Neural cell (in vitro differentiated cells): ENCODE measurements at regions not wholly inside any gene's neighbourhood (a gene's known extent, or its start where the extent isn't known, plus 50 kb on each side); places are given as distances from the start of the nearest gene placed in this dataset.

ENCODE experiments used
- H2AFZ ChIP-seq: fragments of 200-600, 300-800 bp; sonication (generic), shearing (Covaris generic); 2 replicates; pipeline ENCODE4 v1.6.0; 2014; ENCODE audit warnings: low read depth, mild to moderate bottlenecking, antibody characterized with exemption, low read length, moderate library complexity
- H3F3A ChIP-seq: fragments of 200-600 bp; shearing (Covaris generic); 2 replicates; pipeline ENCODE4 v1.6.1; 2016; ENCODE audit warnings: mild to moderate bottlenecking, moderate library complexity, mixed read lengths, antibody characterized with exemption, low read length; ENCODE audit not compliant: insufficient read depth, poor library complexity, severe bottlenecking
- H3K27ac ChIP-seq: fragments of 200-600, 300-800 bp; sonication (generic), shearing (Covaris generic); 2 replicates; pipeline ENCODE4 v1.5.1; 2014; ENCODE audit warnings: mild to moderate bottlenecking, low read length, moderate library complexity
- H3K27me3 ChIP-seq: fragments of 300-800, 200-600 bp; sonication (generic), shearing (Covaris generic); 2 replicates; pipeline ENCODE4 v1.6.0; 2014; ENCODE audit warnings: mild to moderate bottlenecking, low read depth, low read length, moderate library complexity; ENCODE audit not compliant: insufficient read depth
- H3K36me3 ChIP-seq: fragments of 300-800, 200-600 bp; sonication (generic), shearing (Covaris generic); 2 replicates; pipeline ENCODE4 v1.5.1; 2014; ENCODE audit warnings: mild to moderate bottlenecking, antibody characterized with exemption, low read length, moderate library complexity; ENCODE audit not compliant: insufficient read depth
- H3K4me2 ChIP-seq: fragments of 300-800, 200-600 bp; sonication (generic), shearing (Covaris generic); 2 replicates; pipeline ENCODE4 v1.6.0; 2014; ENCODE audit warnings: mild to moderate bottlenecking, low read length
- H3K4me3 ChIP-seq: fragments of 300-800, 200-600 bp; sonication (generic), shearing (Covaris generic); 2 replicates; pipeline ENCODE4 v1.5.1; 2014; ENCODE audit warnings: mild to moderate bottlenecking, low read length, moderate library complexity
- H3K79me2 ChIP-seq: fragments of 200-600 bp; shearing (Covaris generic); replicated peaks from 2 replicates; pipeline ENCODE4 v1.6.0; 2014; ENCODE audit warnings: mild to moderate bottlenecking, low read length, moderate library complexity; ENCODE audit not compliant: insufficient read depth
- H3K9ac ChIP-seq: fragments of 300-800, 200-600 bp; sonication (generic), shearing (Covaris generic); 2 replicates; pipeline ENCODE4 v1.6.1; 2016; ENCODE audit warnings: mild to moderate bottlenecking, low read length, mixed read lengths
- H3K9me2 ChIP-seq: fragments of 200-600 bp; shearing (Covaris generic); 2 replicates; pipeline ENCODE4 v1.6.1; 2016; ENCODE audit warnings: mild to moderate bottlenecking, low read length, mixed read lengths; ENCODE audit not compliant: insufficient read depth
- H3K9me3 ChIP-seq: fragments of 200-600, 300-800 bp; sonication (generic), shearing (Covaris generic); 2 replicates; pipeline ENCODE4 v1.6.1; 2016; ENCODE audit warnings: mild to moderate bottlenecking, mixed run types, low read length, moderate library complexity, mixed read lengths
- H4K20me1 ChIP-seq: fragments of 200-600 bp; shearing (Covaris generic); 2 replicates; pipeline ENCODE4 v1.6.1; 2016; ENCODE audit warnings: mild to moderate bottlenecking, mixed run types; ENCODE audit not compliant: insufficient read depth
- EP300 ChIP-seq: fragments of 450-650 bp; conservative IDR thresholded peaks from 2 replicates; pipeline ENCODE4 v1.6.1; 2014; ENCODE audit warnings: antibody characterized with exemption, mild to moderate bottlenecking, moderate library complexity; ENCODE audit not compliant: poor library complexity, severe bottlenecking
- EZH2 ChIP-seq: fragments of 200-600, 300-800 bp; shearing (Covaris generic), sonication (generic); IDR thresholded peaks from 2 replicates; pipeline ENCODE4 v1.6.1; 2014; ENCODE audit warnings: antibody characterized with exemption, low read length, borderline replicate concordance, mild to moderate bottlenecking; ENCODE audit not compliant: insufficient read depth, poor library complexity, severe bottlenecking
- MXI1 ChIP-seq: fragments of 450-650 bp; conservative IDR thresholded peaks from 2 replicates; pipeline ENCODE4 v1.6.1; 2014; ENCODE audit warnings: antibody characterized with exemption, mild to moderate bottlenecking; ENCODE audit not compliant: poor library complexity, severe bottlenecking
- POLR2AphosphoS5 ChIP-seq: IDR thresholded peaks from 2 replicates; pipeline ENCODE4 v1.6.1; 2012
- RAD21 ChIP-seq: fragments of 450-650 bp; conservative IDR thresholded peaks from 2 replicates; pipeline ENCODE4 v1.6.1; 2014; ENCODE audit warnings: antibody characterized with exemption, mild to moderate bottlenecking, moderate library complexity
- SMC3 ChIP-seq: fragments of 450-650 bp; conservative IDR thresholded peaks from 2 replicates; pipeline ENCODE4 v1.6.1; 2014; ENCODE audit warnings: antibody characterized with exemption, mild to moderate bottlenecking, moderate library complexity; ENCODE audit not compliant: poor library complexity
- TAF1 ChIP-seq: IDR thresholded peaks from 2 replicates; pipeline ENCODE4 v1.6.1; 2012; ENCODE audit warnings: low read depth
- TF ChIP-seq, protein P1 (sequence below): fragments of 450-650 bp; IDR thresholded peaks from 2 replicates; pipeline ENCODE4 v1.5.1; 2014; ENCODE audit warnings: antibody characterized with exemption, mild to moderate bottlenecking, moderate library complexity; ENCODE audit not compliant: poor library complexity, severe bottlenecking
- TF ChIP-seq, protein P2 (sequence below): IDR thresholded peaks from 2 replicates; pipeline ENCODE4 v1.6.1; 2012; ENCODE audit warnings: borderline replicate concordance

DNA sequence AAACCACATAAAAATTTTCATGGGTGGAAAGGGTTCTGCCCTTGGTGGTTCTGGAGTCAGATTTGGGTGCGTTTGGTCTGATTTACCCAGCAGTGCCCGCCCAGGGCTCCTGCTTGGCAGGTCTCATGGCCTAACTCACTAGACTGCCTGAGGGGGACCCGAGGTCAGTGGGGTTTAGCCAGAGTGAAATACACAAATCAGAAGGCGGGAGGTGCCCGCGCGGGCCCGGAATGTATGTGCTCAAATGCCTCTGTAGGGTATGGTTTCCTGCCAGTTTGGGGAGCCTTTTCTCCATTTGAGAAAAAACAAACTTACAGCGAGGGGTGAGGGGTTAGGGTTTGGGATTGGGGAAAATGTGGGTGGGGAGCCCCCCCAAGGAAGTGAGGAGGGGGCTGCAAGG, 70.9 kb upstream of the POLG start:
- no peak overlapping the region for H3K4me2 ChIP-seq
- H4K20me1 ChIP-seq = no peaks in the 10 kb centered on the region
- no peaks in the 10 kb centered on the region for H3K79me2 ChIP-seq
- H3K27me3 ChIP-seq = peaks cover 96% of the 10 kb centered on the region
- no peak overlapping the region for H3K9ac ChIP-seq
- peaks cover 5% of the 10 kb centered on the region for H3F3A ChIP-seq
- H3K36me3 ChIP-seq = no peaks in the 10 kb centered on the region
- H3K9me2 ChIP-seq = no peaks in the 10 kb centered on the region
- no peak overlapping the region for H3K27ac ChIP-seq
- no peak overlapping the region for H2AFZ ChIP-seq
- peaks cover 15% of the 10 kb centered on the region for H3K9me3 ChIP-seq
- no peak for TF ChIP-seq TAF1
- no peak for TF ChIP-seq MXI1
- no peak for TF ChIP-seq SMC3
- no peak for TF ChIP-seq POLR2AphosphoS5
- TF ChIP-seq, protein P1, sequence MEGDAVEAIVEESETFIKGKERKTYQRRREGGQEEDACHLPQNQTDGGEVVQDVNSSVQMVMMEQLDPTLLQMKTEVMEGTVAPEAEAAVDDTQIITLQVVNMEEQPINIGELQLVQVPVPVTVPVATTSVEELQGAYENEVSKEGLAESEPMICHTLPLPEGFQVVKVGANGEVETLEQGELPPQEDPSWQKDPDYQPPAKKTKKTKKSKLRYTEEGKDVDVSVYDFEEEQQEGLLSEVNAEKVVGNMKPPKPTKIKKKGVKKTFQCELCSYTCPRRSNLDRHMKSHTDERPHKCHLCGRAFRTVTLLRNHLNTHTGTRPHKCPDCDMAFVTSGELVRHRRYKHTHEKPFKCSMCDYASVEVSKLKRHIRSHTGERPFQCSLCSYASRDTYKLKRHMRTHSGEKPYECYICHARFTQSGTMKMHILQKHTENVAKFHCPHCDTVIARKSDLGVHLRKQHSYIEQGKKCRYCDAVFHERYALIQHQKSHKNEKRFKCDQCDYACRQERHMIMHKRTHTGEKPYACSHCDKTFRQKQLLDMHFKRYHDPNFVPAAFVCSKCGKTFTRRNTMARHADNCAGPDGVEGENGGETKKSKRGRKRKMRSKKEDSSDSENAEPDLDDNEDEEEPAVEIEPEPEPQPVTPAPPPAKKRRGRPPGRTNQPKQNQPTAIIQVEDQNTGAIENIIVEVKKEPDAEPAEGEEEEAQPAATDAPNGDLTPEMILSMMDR = no peak
- H3K4me3 ChIP-seq = no peak overlapping the region

DNA sequence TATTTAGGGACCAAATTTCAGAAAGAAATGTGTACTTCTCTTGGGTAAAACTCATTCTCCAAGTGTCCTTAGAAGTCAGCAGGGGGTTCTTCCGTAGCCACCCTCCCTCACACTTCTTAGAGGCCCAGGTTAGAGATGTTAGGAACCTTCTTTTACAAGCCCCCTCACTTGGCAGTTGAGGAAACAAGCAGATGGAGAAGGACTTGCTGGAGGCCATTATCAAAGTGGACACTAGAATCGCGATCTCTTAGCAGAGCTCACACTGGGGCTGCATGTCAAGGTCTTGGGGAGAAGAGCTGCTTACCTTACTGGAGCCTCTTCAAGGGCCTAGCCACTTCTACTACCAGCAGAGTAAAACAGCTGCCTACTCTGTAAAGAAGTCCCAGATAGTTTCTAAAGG, 69.4 kb upstream of the POLG start:
- H3K4me2 ChIP-seq = no peak overlapping the region

More for the DNA sequence above, 69.4 kb upstream of the POLG start:
- Histone ChIP-seq H3K27me3 (peaks cover 95% of the 10 kb centered on the region), H2AFZ (no peak overlapping the region), H3K79me2 (no peaks in the 10 kb centered on the region), H3K36me3 (no peaks in the 10 kb centered on the region), H3K9me3 (peaks cover 6% of the 10 kb centered on the region), H4K20me1 (no peaks in the 10 kb centered on the region), H3K9ac (no peak overlapping the region), H3K27ac (no peak overlapping the region), H3K9me2 (no peaks in the 10 kb centered on the region), H3K4me3 (no peak overlapping the region), H3F3A (peaks cover 5% of the 10 kb centered on the region)
- TF ChIP-seq, protein P1 = no peak
- TF ChIP-seq POLR2AphosphoS5 = no peak
- no peak for TF ChIP-seq TAF1
- TF ChIP-seq, protein P2, sequence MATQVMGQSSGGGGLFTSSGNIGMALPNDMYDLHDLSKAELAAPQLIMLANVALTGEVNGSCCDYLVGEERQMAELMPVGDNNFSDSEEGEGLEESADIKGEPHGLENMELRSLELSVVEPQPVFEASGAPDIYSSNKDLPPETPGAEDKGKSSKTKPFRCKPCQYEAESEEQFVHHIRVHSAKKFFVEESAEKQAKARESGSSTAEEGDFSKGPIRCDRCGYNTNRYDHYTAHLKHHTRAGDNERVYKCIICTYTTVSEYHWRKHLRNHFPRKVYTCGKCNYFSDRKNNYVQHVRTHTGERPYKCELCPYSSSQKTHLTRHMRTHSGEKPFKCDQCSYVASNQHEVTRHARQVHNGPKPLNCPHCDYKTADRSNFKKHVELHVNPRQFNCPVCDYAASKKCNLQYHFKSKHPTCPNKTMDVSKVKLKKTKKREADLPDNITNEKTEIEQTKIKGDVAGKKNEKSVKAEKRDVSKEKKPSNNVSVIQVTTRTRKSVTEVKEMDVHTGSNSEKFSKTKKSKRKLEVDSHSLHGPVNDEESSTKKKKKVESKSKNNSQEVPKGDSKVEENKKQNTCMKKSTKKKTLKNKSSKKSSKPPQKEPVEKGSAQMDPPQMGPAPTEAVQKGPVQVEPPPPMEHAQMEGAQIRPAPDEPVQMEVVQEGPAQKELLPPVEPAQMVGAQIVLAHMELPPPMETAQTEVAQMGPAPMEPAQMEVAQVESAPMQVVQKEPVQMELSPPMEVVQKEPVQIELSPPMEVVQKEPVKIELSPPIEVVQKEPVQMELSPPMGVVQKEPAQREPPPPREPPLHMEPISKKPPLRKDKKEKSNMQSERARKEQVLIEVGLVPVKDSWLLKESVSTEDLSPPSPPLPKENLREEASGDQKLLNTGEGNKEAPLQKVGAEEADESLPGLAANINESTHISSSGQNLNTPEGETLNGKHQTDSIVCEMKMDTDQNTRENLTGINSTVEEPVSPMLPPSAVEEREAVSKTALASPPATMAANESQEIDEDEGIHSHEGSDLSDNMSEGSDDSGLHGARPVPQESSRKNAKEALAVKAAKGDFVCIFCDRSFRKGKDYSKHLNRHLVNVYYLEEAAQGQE = no peak
- TF ChIP-seq EP300 = no peak
- TF ChIP-seq EZH2 = no peak
- TF ChIP-seq MXI1 = no peak
- no peak for TF ChIP-seq RAD21
- TF ChIP-seq SMC3 = no peak
